Stimulated activated CD4-positive, alpha-beta T cell treated with anti-CD3 and anti-CD28 coated beads, Interleukin-15, amount 100 ng/mL, for 24 hours (primary cell): ENCODE measurements at regions not wholly inside any gene's neighbourhood (a gene's known extent, or its start where the extent isn't known, plus 50 kb on each side); places are given as distances from the start of the nearest gene placed in this dataset.

ENCODE experiments used
- DNase-seq: peaks from one replicate; pipeline ENCODE4 v3.0.0-alpha.2; 2020

DNA sequence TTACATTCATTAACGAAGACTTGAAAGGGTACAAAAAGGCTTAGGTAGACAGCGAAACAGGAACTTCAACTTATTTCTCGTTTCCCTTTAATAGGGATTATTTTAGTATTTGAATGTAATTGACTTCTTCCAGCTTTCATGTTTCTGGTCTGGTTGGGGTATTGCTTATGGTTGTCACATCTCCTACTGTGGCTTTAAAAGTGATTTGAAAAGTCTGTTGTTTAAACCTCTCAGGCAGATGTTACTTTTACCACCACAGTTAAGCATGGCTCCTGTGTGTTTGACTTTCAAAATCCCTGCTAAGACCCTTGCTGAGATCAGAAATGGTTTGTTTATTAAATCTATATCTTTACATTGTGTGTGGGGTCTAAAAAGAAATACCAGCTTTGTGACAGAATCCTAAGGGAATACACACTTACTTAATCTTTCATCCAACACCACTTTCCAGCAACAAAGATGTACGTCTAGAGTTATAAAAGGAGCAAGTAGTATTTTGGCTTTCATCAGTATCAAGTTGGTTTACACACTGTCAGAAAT lies 661.2 kb downstream of the FAT4 start:
- DNase-seq, result no peak

DNA sequence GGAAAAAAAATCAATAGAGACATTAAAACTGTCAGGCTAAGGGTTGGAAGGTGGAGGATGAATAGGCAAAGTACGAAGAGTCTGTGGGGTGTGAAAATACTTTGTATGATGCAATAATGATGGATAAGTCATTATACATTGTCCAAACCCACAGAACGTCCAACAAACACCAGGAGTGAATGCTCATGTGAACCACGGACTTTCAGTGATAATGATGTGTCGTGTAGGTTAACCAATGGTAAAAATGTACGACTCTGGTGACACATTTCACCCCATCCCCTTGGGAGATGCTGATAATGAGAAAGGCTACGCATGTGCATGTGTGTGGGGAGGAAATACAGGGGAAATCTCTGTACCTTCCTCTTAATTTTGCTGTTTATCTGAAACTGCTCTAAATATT lies 665.2 kb downstream of the FAT4 start:
- no peak for DNase-seq

DNA sequence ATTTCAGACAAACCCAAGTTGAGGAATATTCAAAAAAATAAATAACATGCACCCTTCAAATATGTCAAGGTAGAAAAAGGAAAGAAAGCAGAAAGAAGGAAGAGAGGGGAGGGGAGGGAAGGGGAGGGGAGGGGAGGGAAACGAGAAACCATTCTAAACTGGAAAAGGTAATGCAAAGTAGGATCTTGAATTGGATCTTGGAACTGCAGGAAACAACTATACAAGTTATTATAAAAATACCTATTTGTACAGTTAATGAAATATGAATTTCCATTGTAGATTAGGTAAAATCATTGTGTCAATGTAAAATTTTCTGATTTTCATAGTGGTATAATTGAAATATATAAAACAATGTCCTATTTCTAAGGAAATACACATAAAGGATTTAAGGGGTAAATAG lies 668.4 kb downstream of the FAT4 start:
- no peak for DNase-seq

DNA sequence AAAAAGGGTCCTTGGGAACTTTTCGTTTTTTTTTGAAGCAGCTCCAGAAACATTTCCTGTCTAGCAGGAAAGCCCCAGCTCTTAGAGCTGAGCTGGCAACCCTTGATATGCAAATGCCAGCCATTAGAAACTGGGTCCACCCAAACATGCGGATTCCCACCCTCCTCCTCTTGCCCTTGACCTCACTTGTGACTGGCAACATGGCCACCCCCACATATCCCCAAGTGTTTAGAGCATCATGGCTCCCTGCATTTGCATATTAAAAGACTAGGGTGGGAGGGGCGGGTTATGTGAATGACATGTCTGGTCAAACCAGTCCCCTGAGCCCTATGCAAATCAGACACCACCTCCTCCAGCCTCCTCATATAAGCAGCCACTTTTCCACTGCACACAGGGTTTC lies 671.1 kb downstream of the FAT4 start:
- no peak for DNase-seq

DNA sequence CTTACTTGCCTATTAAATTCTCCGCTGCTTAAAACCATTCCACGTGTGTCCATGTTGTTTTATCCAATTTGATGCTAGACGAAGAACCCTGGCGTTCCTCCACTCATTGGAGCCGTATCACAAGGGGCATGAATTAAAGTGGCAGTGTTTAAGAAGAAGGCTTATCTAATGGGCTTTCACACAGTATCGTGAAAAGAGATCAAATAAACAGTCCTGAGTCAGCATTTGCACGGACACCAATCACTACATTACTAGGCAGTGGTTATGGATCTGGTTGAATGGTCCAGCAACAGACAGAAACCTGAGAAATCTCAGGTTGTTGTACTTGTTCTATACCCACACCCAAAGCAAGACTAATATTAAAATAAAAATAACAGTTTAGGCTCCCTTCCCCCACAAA lies 671.6 kb downstream of the FAT4 start:
- DNase-seq, result no peak

DNA sequence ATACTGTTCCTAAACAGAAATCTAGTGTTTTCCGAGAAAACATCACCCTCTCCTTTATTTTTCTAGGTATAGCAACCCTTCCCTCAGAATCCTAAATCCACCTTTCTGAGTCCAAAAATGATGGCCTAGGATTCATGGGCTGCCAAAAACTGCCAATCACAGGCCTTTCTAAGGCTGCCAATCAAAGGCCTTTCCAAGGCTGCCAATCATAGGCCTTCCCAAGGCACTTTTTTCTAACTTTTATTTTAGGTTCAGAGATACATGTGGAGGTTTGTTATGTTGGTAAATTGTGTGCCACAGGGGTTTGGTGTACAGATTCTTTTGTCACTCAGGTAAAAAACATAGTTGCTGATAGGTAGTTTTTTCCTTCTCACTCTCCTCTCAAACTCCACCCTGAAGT lies 673.7 kb downstream of the FAT4 start:
- no peak for DNase-seq

DNA sequence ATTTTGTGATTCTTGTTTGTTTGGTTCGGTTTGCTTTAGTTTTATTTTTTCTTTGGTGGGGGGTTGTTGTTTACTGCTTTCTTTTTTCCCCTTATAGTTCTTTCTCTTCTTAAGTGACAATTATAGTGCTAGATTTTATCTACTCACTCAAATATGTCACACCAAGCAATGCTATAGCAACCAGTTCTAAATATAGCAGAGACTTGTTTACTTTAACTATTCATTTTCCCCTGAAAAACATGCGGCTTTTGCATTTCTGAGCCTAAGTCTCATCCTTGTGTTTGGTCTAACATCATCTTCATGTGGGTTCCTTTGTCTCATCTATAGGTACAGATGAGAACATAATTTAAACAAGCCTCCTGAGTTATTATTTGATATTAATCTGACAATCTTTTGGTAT lies 676.6 kb downstream of the FAT4 start:
- DNase-seq, result no peak

DNA sequence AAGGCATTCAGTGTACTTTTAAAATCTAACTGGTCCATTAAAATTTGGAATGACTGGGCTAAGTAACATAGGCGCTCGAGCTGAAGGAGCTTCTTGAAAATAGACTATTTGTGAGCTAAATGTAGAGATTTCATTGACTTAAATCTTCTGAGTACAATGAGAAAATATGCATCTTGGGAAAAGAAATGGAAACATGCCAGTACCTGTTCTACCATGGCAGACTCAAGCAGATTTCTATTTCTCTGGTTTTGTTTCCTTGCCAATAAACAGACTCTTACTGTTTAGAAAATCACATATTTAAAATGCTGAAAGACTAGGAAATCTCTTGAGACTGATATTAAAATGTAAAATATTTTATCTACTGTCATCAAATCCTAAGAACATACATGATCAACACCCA lies 678.1 kb downstream of the FAT4 start:
- DNase-seq, result no peak

DNA sequence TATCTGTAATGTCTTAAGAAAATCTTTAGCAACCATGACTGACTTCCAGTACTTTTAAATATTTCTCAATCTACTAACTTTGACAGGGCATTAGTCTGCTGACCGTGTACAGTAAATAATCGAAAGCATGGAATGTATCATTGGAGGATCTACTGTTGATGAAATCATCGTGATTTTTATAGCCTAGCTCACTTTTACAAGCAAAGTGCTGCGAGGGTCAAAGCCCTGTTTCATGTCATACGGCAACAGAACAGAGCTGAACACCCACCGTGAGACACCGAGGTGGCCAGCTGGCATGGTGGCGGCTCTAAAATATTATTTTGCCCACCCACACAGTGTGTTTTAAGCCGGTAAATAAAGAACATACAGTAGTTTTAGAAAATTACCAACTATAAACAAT lies 679.3 kb downstream of the FAT4 start:
- no peak for DNase-seq

DNA sequence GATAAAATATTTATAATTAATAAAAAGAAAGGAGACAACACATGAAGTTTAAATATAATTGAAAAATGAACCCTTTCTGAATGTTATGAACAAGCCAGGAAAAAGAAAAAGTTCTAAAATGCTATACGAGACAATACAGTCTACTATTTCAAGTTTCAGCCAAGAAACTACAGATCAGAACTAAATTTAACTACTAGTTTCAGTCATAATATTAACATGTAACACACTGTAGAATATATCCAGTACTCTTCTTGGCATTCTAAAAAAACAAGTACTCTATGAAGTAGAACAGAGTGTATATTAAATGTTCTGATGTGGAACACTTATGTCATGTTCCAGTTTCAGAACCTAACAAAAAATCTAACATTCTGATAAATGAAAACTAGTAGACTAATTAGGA lies 679.7 kb downstream of the FAT4 start:
- no peak for DNase-seq

DNA sequence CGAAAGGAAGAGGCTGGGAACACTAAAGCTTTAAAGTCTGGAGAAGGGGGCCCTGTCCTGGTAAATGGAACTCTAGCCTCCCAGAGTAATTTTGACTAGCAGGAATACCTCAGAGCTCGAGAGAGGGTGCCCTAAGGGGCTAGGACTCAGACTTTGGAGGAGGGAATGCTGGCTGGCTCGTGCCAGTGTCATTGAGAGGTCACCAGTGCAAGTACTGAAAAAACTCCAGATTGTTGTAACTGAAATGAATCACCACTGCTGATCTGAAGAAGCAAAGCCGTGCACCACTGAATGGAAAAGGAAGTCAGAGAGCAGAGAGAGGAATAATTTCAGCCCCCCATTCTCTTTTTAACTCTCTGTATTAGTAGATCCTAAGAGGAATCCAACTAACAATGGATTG lies 690.2 kb downstream of the FAT4 start:
- DNase-seq, result no peak

DNA sequence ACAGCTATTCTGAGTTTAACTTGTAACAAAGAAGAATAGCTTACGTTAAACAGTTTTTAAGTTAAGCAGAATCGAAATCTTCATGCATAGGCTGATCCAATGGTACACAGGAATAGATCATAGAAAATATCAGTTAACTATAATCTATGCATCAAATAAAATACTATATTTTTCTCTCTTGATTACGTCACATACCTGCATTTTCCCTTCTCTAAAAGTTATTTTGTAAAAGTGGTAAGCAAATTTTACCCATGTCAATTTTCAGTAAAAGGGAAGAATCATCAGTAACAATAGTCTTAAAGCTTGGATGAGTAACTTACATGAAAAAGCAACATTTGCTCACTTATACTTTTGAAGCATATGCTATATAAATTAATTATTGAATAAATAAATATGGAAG lies 692.4 kb downstream of the FAT4 start:
- no peak for DNase-seq

DNA sequence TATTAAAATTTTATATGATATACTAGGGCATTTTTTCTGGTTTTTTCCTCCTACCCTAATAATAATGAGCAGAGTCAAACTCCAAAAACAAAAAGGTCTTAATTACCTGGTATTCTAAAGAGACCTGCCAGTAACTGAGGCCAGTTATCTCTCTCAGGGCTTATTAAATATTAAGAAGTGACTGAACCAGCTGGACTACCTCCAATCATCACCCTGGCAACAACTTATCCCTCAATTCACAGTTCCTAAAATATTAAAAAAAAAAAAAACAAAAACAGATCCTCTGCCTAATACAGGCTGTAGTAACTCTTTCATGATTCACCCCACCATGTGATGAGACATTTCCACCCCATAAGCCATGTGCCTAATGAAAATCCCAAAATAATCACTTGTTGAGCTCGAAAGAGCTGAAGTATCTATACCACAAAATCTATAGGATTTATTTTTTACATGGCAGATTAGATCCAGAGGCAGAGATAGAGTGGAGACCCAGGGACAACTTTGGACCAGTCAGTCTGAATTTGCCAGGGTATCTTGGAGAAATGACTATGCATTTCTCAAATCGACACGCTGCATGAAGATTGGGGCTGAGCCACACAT lies 698.0 kb downstream of the FAT4 start:
- DNase-seq, result no peak

DNA sequence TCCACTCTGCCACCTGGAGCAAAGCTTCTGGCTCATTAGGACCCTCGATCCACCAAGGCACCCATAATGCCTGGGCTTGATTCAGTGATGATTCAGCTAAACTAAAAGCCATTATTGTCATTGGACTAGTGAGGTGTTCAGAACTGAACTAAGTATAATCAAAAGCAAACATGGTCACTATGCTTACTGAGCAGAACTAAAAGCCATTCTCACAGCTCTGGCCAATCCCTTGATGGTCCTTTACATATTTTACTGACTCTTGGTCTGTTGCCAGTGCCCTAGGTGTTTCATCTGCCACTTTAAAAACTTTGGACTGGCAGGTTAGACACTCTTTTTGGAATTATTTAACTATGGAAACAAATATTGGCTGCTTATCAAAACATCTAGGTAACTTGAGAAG lies 703.5 kb downstream of the FAT4 start:
- DNase-seq, result no peak

DNA sequence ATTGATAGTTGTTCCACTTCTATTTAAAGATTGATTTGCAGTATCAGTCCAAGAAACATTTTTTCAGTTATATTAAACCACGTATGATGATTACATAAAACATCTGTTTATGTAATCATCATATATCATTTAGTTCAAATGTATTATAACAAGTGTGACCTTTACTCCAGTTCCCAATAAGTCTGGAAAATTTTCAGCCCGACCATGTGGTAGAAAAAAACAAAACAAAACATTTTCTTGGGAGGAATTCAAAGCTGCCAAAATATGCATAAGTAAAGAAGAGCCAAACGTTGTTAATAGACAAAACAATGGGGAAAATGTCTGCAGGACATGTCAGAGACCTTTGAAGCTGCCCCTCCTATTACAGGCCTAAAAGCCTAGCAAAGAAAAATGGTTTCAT lies 709.1 kb downstream of the FAT4 start:
- DNase-seq, result no peak

DNA sequence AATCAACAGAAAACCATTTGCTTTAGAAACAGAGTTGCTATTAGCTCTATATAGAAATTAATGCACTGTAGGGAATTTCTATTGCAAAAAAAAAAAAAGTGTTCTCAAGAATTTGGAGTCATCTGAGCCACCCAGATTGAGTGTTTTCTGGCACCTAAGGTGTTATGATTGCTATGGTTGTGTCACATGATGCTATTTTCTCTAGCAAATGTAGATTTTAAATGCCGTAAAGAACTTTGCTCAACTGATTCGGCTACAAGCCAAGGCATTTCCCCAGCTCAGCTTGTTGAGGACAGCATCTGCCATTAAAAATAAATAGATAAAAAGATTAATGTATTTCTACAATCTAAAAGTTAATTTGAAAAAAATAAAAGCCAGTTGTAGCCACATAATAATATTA lies 712.8 kb downstream of the FAT4 start:
- DNase-seq, result no peak

DNA sequence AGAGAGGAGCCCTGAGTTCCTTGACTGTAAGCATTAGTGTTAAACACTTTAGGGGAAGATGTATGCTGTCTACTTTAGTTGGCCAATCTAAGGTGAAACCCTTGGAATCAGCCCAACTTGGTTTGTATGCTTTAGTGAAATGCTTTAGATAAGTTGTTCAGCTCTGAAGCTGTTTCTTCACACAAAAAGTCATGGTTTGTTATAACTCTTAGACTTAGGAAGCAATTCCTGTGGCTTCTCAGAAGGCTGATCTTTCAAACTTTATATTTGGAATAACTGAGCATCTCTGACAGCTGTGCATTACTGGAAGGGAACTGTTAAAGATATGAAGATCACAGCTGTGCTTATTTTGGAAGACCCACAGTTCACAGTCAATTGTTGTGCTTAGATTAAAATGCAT lies 714.1 kb downstream of the FAT4 start:
- DNase-seq, result no peak

DNA sequence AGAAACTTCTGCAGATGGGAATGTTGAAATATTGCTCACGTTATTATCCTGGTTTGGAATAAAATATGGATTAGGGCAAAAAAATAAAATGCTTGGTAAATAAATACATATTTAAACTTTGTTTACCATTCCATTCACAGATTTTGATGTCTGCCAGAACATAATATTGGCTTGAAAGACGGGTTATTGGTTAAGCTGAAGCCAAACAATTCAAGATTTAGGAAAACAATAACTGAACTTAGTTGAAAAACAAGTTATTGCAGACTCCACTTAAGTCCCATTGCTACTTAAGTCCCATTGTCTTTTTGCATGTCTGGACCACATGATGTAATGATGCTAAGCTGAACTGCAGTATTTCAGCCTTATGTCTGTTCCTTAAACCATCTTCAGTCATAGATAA lies 722.5 kb downstream of the FAT4 start:
- DNase-seq, result no peak

DNA sequence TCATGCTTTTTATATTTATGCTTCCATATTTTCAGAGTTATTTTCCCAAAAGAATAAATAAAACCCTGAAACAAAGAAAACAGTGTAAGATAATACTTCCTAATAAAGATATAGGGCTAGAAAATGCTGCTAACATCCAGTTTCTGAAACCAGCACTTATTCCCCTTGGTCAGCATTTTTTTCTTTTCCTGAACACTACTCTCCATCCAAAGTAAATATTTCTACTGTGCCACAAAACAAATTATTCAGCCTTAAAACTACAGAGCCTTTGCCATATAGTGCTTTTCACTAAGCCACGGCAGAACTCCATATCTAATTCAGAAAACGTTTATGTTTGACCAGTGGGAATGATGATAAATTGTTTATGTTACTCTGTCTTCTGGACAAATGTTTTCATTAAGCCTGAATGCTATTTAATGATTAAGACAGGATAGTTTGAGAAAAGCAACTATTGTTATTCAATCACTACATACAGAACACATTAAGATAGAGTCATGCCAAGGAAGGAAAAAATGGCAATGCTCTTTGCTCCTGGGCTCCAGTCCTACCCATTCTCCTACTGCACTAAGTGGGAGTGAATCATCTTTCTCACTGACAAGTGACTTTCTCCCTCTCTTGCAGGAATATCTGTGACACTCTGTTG lies 723.9 kb downstream of the FAT4 start:
- no peak for DNase-seq

DNA sequence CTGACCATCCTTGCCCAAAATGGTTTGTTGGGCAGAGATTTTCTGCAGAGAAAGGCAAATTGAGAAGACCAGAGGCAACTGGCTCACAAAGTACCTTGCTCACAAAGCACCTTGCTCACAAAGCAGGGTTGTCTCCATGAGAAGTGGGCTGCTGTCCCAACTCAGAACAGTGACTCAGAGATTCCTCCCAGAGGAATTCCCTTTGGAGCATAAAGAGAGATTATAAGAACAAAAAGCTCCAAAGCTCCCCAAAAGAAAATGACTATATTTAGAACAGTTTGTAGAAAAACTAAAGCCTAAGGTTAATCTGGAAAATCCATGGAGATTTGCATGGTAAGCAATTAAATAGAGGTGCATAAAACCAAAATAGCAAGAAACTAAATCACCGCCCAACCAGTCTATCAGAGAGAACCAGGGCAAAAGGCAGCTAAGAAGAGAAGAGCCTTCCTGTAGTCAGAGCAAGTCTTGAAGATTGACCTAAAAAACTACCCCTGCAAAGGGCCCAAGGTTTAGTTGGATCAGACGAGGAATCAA lies 731.4 kb downstream of the FAT4 start:
- no peak for DNase-seq

DNA sequence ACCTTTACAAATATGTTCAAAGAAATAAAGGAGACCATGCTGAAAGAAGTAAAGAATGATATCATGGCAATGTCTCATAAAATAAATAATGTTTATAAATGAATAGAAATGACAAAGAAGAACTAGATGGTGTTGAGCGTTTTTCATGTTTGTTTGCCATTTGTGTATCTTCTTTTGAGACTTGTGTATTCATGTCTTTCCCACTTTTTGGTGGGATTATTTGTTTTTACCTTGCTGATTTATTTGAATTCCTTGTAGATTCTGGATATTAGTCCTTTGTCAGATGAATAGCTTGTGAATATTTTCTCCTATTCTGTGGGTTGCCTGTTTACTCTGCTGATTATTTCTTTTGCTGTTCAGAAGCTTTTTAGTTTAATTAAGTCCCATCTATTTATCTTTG lies 732.4 kb downstream of the FAT4 start:
- DNase-seq, result no peak

DNA sequence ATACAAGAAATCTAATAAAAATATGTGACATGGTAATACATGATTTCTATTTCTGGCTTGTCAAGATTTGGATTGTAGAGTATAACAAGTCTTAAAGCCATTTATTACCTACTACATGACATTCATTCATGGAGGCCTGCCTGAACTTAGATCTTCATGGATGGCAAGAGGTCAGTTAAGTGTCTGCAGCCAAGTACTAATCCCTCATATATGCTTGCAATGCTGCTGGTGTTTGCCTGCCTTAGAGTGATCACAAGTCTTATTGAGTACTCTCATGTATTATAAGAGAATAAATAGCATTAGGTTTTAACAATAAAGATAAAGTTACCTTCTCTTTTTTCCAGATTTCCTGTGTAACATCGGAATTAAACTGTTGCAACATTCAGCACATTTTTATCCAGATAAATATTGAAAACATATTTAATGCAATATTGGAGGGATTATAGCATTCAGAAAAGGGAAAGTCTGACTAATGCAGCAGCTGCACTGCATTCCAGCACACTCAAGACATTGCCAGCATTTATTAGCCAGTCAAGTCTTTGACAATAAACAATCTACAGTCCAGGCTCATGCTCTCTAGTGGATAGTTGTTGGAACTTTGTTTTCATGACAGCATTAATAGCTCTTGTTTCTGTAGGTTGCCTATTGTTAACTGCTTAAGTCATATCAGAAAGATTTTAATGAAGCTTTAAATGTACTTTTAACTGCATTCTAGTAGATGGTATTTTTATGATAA lies 737.1 kb downstream of the FAT4 start:
- no peak for DNase-seq

DNA sequence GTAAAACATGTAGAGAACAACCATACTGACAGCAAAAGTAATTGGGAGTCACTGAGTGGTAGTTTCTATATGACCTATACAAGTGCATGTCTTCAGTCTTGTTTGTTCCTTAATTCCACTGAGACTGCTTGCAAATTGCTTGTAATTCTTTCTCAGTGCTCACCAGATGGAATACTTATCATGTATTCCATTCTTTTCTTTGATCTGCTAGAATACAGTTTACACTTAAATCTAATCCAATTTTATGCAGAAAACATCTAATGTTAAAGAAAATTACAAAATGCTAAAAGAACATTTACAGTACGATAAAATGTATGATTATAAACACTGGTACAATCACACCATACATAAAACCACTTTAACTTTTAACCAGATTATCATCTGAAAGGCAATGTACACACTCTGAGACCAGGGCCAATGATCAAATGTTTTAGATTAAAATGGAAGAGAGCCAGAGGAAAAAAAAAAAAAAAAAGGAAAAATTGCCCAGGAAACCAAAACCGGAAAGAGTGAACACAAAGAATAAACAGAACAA lies 741.4 kb downstream of the FAT4 start:
- DNase-seq, result no peak

DNA sequence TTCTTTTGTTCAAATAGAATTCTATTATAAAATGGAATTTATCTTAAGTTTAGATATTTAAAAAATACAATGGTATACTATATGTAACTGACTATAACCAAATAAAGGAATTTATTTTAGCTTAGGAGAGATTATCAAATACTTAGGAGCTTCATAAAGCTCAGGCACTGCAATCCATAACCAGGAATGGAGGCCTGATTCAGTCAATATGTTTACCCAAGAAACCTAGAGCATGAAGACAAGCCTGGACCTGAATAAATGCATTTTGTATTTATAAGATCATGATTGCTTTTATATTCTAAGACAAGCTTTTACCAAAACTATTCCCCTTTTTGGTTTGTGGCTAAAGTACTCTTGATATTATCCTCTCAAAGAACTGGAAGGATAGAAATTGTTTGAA lies 742.6 kb downstream of the FAT4 start:
- no peak for DNase-seq
